ENCODE measurements at regions not wholly inside any gene's neighbourhood (a gene's known extent, or its start where the extent isn't known, plus 50 kb on each side); places are given as distances from the start of the nearest gene placed in this dataset.
"Not testable (repeated sequence)": the region's sequence is repeated elsewhere in the genome, so short reads cannot be mapped to it uniquely, and the experiment has no call there.

DNA sequence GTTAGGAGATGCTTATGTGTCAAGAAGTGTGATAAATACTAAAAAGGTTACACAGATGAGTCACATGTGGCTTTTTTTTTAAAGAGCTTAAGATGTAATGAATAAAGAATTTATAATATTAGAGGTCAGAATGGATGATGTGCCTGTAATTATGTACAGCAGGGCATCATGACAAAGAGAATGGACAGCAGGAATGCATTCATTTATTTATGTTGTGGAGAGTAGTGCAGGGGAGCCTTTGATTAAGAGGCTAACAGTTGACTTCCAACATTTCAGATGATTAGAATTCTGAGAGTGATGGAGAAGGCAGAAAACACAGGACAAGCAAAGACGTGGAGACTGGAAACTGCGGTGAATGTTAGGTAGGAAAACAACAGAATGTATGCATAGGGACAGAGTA is 691.4 kb upstream of the POM121L12 start:
- Histone ChIP-seq H3K36me3 (ENCODE audit: low read depth, missing control alignments) (no peaks in the 10 kb centered on the region), H3K27ac (no peak overlapping the region), H3K4me1 (no peaks in the 10 kb centered on the region), H3K9me3 (no peaks in the 10 kb centered on the region), H3K4me3 (no peak overlapping the region), H3K27me3 (no peaks in the 10 kb centered on the region)
- 70 to 71% methylated on average over 2 of the region's 2 CpGs for WGBS, 2 donors
- no peak for TF ChIP-seq POLR2A (IDR thresholded peaks at IDR 0.05)
- TF ChIP-seq, protein P1, sequence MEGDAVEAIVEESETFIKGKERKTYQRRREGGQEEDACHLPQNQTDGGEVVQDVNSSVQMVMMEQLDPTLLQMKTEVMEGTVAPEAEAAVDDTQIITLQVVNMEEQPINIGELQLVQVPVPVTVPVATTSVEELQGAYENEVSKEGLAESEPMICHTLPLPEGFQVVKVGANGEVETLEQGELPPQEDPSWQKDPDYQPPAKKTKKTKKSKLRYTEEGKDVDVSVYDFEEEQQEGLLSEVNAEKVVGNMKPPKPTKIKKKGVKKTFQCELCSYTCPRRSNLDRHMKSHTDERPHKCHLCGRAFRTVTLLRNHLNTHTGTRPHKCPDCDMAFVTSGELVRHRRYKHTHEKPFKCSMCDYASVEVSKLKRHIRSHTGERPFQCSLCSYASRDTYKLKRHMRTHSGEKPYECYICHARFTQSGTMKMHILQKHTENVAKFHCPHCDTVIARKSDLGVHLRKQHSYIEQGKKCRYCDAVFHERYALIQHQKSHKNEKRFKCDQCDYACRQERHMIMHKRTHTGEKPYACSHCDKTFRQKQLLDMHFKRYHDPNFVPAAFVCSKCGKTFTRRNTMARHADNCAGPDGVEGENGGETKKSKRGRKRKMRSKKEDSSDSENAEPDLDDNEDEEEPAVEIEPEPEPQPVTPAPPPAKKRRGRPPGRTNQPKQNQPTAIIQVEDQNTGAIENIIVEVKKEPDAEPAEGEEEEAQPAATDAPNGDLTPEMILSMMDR (IDR thresholded peaks at IDR 0.05): no peak
- intact Hi-C loops (cut with DNase I; ENCODE audit: low total_unique reads): no loop called here
- DNase-seq: no peak

DNA sequence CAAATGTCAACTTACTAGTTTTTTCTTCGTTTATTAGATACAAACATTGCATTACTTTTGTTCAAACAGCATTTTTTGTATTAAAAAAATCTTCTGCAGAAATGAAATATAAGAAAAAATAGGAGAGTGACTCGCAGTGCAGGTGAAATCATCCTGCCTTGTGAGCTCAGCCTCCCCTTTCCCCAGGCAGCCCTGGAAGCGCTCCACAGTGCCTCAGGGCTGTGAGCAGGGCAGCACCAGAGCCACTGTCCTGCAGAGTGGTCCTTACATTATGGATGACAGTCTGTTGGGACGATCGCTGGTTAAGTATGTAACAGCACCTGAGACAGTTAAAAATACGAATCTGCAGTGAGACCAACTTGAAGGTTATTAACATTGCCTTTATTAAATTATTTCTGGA is 695.4 kb upstream of the POM121L12 start:
- Histone ChIP-seq H3K4me1 (no peaks in the 10 kb centered on the region), H3K27me3 (no peaks in the 10 kb centered on the region), H3K4me3 (no peak overlapping the region), H3K36me3 (ENCODE audit: low read depth, missing control alignments) (no peaks in the 10 kb centered on the region), H3K9me3 (no peaks in the 10 kb centered on the region), H3K27ac (no peak overlapping the region)
- WGBS, 2 donors: 71 to 76% methylated on average over 6 of the region's 6 CpGs
- intact Hi-C loops (cut with DNase I; ENCODE audit: low total_unique reads): no loop called here
- TF ChIP-seq, protein P1 (IDR thresholded peaks at IDR 0.05): no peak
- no peak for TF ChIP-seq POLR2A (IDR thresholded peaks at IDR 0.05)
- DNase-seq: no peak

DNA sequence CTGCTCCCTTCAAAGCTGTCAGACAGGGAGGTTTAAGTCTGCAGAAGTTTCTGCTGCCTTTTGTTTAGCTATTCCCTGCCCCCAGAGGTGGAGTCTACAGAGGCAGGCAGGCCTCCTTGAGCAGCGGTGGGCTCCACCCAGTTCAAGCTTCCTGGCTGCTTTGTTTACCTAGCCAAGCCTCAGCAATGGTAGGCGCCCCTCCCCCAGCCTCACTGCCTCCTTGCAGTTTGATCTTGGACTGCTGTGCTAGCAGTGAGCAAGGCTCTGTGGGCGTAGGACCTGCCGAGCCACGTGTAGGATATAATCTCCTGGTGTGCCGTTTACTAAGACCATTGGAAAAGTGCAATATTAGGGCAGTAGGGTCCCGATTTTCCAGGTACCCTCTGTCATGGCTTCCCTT is 707.1 kb upstream of the POM121L12 start:
- H3K27ac ChIP-seq; DNase-seq; intact Hi-C loops (cut with DNase I; ENCODE audit: low total_unique reads); H3K9me3 ChIP-seq; H3K36me3 ChIP-seq (ENCODE audit: low read depth, missing control alignments); H3K27me3 ChIP-seq; H3K4me3 ChIP-seq; H3K4me1 ChIP-seq: not testable (repeated sequence)
- 80 to 90% methylated on average over 2 to 7 of the region's 7 CpGs for WGBS, 2 donors

DNA sequence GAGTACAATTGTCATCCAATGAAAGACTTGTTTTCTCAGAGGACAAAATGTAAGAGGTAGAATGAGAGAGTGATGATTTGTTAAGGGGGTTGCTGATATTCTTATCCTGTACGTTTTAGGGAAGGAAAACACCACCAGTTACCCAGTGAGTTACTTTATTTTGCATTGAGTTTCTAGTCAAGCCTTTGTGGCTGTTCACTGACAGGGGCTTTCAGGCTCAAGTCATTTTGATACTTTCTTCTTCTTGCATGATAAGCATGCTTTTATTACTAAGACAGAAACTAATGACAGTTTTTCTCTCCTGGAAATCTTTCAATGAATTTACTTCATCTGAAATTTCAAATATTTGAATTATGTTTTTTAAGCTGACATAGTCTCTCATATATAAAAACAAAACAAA is 710.2 kb upstream of the POM121L12 start:
- WGBS, 2 donors: 30 to 48% methylated on average over 1 of the region's 1 CpG
- no peak for TF ChIP-seq POLR2A (IDR thresholded peaks at IDR 0.05)
- TF ChIP-seq, protein P1 (IDR thresholded peaks at IDR 0.05): no peak
- intact Hi-C loops (cut with DNase I; ENCODE audit: low total_unique reads): no loop called here
- no peak for DNase-seq
- no peak overlapping the region for H3K27ac ChIP-seq
- no peaks in the 10 kb centered on the region for H3K4me1 ChIP-seq
- H3K27me3 ChIP-seq: no peaks in the 10 kb centered on the region
- no peak overlapping the region for H3K4me3 ChIP-seq
- no peaks in the 10 kb centered on the region for H3K9me3 ChIP-seq
- H3K36me3 ChIP-seq (ENCODE audit: low read depth, missing control alignments): no peaks in the 10 kb centered on the region

DNA sequence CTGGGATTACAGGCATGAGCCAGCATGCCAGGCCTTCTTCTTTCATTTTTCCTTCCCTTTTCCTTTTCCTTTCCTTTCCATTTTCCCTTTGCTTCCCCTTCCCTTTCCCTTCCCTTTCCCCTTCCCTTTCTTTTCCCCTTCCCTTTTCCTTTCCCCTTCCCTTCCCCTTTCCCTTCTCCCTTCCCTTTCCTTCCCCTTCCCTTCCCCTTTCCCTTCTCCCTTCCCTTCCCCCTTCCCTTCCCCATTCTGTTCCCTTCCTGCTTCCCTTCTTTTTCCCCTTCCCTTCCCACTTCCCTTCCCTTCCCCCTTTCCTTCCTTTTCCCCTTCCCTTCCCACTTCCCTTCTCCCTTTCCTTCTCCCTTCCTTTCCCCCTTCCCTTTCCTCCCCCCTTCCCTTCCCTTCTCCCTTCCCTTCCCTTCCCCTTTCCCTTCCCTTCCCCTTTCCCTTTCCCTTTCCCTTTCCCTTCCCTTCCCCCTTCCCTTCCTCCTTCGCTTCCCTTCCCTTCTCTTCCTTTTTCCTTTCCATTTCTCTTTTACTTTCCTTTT is 712.2 kb upstream of the POM121L12 start:
- no peak for TF ChIP-seq POLR2A (IDR thresholded peaks at IDR 0.05)
- TF ChIP-seq, protein P1 (IDR thresholded peaks at IDR 0.05): no peak
- no peak for DNase-seq
- Histone ChIP-seq H3K27ac (no peak overlapping the region), H3K36me3 (ENCODE audit: low read depth, missing control alignments) (no peaks in the 10 kb centered on the region), H3K4me1 (no peaks in the 10 kb centered on the region), H3K9me3 (no peaks in the 10 kb centered on the region), H3K27me3 (no peaks in the 10 kb centered on the region), H3K4me3 (no peak overlapping the region)
- 94 to 96% methylated on average over 1 of the region's 1 CpG for WGBS, 2 donors
- intact Hi-C loops (cut with DNase I; ENCODE audit: low total_unique reads): no loop called here

All from testis (tissue), 2 donors.